ENCODE measurements at regions not wholly inside any gene's neighbourhood (a gene's known extent, or its start where the extent isn't known, plus 50 kb on each side); places are given as distances from the start of the nearest gene placed in this dataset.

GRCh38 chr4:149050840-149051239, 608.6 kb upstream of the NR3C2 start (continued):
- TF ChIP-seq ZNF704 (CRISPR knock-in tag; IDR thresholded peaks at IDR 0.05; ENCODE audit: borderline replicate concordance) (no peak), CREM (IDR thresholded peaks at IDR 0.05) (no peak), CREM (CRISPR knock-in tag; IDR thresholded peaks at IDR 0.05) (no peak)

DNA sequence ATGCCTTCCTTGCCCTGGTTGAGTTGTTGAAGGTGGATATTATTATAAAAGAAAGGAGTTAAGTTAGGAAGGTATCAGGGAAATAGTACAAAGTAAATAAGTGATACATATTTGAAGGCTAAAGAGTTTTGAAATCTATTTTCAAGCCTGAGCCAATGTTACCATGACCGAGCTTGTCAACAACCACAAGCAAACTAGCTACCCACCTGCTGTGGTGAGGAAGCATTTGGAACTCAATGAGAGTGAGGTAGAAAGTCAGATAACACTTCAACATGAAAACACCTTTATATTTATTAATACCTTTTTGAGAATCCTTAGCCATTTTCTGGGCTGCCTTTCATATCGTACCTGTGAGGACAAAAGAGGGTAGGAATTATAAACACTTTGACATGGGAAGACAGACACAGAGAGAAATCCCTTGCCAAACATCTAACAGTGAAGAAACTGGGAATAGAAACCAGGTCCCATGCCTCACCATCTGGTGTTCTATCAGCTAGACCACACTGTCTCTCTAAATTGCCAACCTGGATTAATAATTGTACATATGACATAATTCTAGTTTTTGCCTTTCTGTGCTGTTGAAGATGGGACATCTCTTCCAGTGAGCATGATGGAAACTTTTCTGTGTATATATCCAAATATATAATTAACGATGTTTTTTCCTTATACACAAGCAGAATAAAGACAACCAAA, 606.4 kb upstream of the NR3C2 start:
- FAIRE-seq, result no peak

More for the DNA sequence above, 606.4 kb upstream of the NR3C2 start:
- Histone ChIP-seq H2AFZ (ENCODE audit: low read length) (no peak overlapping the region), H3K79me2 (ENCODE audit: insufficient read depth, low read length) (no peaks in the 10 kb centered on the region), H3K36me3 (replicated peaks in 1 of 2; ENCODE audit: control insufficient read depth in 1 of 2, insufficient read depth in 2 of 2, low read length in 2 of 2) (no peaks in the 10 kb centered on the region), H3K4me1 (ENCODE audit: insufficient read depth, low read length) (no peaks in the 10 kb centered on the region), H3K27ac (ENCODE audit: extremely low read length, insufficient read depth, low read length) (no peak overlapping the region), H3K4me2 (ENCODE audit: low read depth, low read length) (no peak overlapping the region), H3K27me3 (ENCODE audit: control insufficient read depth in 1 of 2, insufficient read depth in 2 of 2, low read length in 2 of 2) (no peaks in the 10 kb centered on the region), H3K4me3 (replicated peaks in 1 of 3; ENCODE audit: insufficient read depth in 1 of 3, low read depth in 2 of 3, low read length in 3 of 3) (no peak overlapping the region), H3K9ac (ENCODE audit: insufficient read depth, low read depth, low read length) (no peak overlapping the region), H4K20me1 (ENCODE audit: insufficient read depth, low read length) (no peaks in the 10 kb centered on the region), H3K9me3 (ENCODE audit: low read length) (no peaks in the 10 kb centered on the region)
- DNase-seq (ENCODE audit: low spot score) (no peak), ATAC-seq (no peak)
- BruUV-seq (replicated peaks), result no TSS peak
- 3% methylated on average over 3 of the region's 3 CpGs for WGBS (ENCODE audit: low lambda C conversion rate)
- CTCF ChIA-PET (ENCODE audit: low intra/inter-chr PET ratio, low total read pairs), result no interaction called here
- no peak for TF ChIP-seq ZNF782 (CRISPR knock-in tag; IDR thresholded peaks at IDR 0.05; ENCODE audit: borderline replicate concordance)
- TF ChIP-seq ZNF234 (CRISPR knock-in tag; conservative IDR thresholded peaks at IDR 0.05), result no peak
- TF ChIP-seq TBP (CRISPR knock-in tag; IDR thresholded peaks at IDR 0.05), result no peak
- TF ChIP-seq ZNF512B (CRISPR knock-in tag; IDR thresholded peaks at IDR 0.05; ENCODE audit: borderline replicate concordance), result no peak
- TF ChIP-seq, protein P1, sequence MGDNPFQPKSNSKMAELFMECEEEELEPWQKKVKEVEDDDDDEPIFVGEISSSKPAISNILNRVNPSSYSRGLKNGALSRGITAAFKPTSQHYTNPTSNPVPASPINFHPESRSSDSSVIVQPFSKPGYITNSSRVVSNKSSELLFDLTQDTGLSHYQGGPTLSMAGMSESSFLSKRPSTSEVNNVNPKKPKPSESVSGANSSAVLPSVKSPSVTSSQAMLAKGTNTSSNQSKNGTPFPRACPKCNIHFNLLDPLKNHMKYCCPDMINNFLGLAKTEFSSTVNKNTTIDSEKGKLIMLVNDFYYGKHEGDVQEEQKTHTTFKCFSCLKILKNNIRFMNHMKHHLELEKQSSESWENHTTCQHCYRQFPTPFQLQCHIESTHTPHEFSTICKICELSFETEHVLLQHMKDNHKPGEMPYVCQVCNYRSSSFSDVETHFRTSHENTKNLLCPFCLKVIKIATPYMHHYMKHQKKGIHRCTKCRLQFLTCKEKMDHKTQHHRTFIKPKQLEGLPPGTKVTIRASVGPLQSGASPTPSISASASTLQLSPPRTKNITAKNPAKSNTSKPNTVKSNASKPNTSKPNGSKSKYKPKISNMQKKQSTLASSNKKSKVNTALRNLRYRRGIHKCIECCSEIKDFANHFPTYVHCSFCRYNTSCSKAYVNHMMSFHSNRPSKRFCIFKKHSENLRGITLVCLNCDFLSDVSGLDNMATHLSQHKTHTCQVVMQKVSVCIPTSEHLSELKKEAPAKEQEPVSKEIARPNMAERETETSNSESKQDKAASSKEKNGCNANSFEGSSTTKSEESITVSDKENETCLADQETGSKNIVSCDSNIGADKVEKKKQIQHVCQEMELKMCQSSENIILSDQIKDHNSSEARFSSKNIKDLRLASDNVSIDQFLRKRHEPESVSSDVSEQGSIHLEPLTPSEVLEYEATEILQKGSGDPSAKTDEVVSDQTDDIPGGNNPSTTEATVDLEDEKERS (CRISPR knock-in tag; IDR thresholded peaks at IDR 0.05), result no peak
- TF ChIP-seq, protein P2, sequence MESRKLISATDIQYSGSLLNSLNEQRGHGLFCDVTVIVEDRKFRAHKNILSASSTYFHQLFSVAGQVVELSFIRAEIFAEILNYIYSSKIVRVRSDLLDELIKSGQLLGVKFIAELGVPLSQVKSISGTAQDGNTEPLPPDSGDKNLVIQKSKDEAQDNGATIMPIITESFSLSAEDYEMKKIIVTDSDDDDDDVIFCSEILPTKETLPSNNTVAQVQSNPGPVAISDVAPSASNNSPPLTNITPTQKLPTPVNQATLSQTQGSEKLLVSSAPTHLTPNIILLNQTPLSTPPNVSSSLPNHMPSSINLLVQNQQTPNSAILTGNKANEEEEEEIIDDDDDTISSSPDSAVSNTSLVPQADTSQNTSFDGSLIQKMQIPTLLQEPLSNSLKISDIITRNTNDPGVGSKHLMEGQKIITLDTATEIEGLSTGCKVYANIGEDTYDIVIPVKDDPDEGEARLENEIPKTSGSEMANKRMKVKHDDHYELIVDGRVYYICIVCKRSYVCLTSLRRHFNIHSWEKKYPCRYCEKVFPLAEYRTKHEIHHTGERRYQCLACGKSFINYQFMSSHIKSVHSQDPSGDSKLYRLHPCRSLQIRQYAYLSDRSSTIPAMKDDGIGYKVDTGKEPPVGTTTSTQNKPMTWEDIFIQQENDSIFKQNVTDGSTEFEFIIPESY (CRISPR knock-in tag; IDR thresholded peaks at IDR 0.05), result no peak
- no peak for TF ChIP-seq ZNF781 (CRISPR knock-in tag; IDR thresholded peaks at IDR 0.05; ENCODE audit: borderline replicate concordance, not compliant biosample characterization)
- TF ChIP-seq KLF13 (CRISPR knock-in tag; IDR thresholded peaks at IDR 0.05), result no peak
- intact Hi-C loops (cut with micrococcal nuclease; ENCODE audit: unreplicated experiment), result no loop called here
- in situ Hi-C loops (cut with HindIII; ENCODE audit: extremely low pct_ligation_motif_present, low pct_unique_long_range_greater_than_20kb), result no loop called here
- POLR2A ChIA-PET, result no interaction called here

All from HepG2 (cell line).